Upper lobe of left lung (tissue), 4 donors: ENCODE measurements at regions not wholly inside any gene's neighbourhood (a gene's known extent, or its start where the extent isn't known, plus 50 kb on each side); places are given as distances from the start of the nearest gene placed in this dataset.

Experiments
- EP300 ChIP-seq, 4 donors: sonication (generic); formaldehyde crosslinking; IDR thresholded peaks; one replicate each; pipeline ENCODE4 v1.5.1; 2017; ENCODE audit warnings: antibody characterized with exemption in 4 of 4, control low read depth in 2 of 4
- POLR2A ChIP-seq, 4 donors: fragments of 450-650 bp; IDR thresholded peaks; one replicate each; pipeline ENCODE4 v1.5.1; 2016 to 2017; ENCODE audit warnings: antibody characterized with exemption in 4 of 4, mild to moderate bottlenecking in 2 of 4
- POLR2AphosphoS5 ChIP-seq, 2 donors: sonication (generic); formaldehyde crosslinking; IDR thresholded peaks; one replicate each; pipeline ENCODE4 v1.5.1; 2017; ENCODE audit warnings: antibody characterized with exemption in 2 of 2
- TF ChIP-seq, protein P1 (sequence below), 6 experiments: fragments of 450-650 bp in 4 of 6; fragments of 200-600 bp in 2 of 6; sonication (generic) in 2 of 6; IDR thresholded peaks; one replicate each; pipeline ENCODE4 v1.5.1; 2016 to 2019; ENCODE audit warnings: antibody characterized with exemption in 6 of 6

DNA sequence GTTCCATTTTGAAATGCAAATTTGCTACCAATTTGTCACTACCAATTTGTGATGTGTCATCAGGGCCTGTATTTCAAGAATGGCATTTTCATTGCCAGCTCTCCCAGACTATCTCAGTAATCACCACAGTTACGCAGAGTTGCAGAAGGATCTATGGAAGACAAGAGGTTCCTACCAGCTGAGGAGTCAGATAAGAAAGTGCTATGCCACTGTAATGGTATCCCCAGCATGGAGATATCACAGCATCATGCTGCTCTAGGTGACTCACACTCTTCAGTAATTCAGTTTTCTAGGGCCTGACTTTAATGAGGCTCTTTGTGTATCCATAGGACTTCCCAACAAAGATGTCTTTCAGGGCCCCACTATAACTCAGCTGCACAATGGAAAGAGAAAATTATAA is 490.3 kb downstream of the ARHGEF28 start:
- no peak for TF ChIP-seq POLR2A (IDR thresholded peaks at IDR 0.05)
- TF ChIP-seq, protein P1, sequence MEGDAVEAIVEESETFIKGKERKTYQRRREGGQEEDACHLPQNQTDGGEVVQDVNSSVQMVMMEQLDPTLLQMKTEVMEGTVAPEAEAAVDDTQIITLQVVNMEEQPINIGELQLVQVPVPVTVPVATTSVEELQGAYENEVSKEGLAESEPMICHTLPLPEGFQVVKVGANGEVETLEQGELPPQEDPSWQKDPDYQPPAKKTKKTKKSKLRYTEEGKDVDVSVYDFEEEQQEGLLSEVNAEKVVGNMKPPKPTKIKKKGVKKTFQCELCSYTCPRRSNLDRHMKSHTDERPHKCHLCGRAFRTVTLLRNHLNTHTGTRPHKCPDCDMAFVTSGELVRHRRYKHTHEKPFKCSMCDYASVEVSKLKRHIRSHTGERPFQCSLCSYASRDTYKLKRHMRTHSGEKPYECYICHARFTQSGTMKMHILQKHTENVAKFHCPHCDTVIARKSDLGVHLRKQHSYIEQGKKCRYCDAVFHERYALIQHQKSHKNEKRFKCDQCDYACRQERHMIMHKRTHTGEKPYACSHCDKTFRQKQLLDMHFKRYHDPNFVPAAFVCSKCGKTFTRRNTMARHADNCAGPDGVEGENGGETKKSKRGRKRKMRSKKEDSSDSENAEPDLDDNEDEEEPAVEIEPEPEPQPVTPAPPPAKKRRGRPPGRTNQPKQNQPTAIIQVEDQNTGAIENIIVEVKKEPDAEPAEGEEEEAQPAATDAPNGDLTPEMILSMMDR (IDR thresholded peaks at IDR 0.05): no peak
- TF ChIP-seq EP300 (IDR thresholded peaks at IDR 0.05): no peak
- TF ChIP-seq POLR2AphosphoS5 (IDR thresholded peaks at IDR 0.05): no peak
